NCI-H748 treated with DMSO at 0.1 percent for 48 hours (cell line): ENCODE measurements at regions not wholly inside any gene's neighbourhood (a gene's known extent, or its start where the extent isn't known, plus 50 kb on each side); places are given as distances from the start of the nearest gene placed in this dataset.

Experiments
- DNase-seq: peaks from one replicate; lab custom pipeline; 2025; lab: John Stamatoyannopoulos, UW

DNA sequence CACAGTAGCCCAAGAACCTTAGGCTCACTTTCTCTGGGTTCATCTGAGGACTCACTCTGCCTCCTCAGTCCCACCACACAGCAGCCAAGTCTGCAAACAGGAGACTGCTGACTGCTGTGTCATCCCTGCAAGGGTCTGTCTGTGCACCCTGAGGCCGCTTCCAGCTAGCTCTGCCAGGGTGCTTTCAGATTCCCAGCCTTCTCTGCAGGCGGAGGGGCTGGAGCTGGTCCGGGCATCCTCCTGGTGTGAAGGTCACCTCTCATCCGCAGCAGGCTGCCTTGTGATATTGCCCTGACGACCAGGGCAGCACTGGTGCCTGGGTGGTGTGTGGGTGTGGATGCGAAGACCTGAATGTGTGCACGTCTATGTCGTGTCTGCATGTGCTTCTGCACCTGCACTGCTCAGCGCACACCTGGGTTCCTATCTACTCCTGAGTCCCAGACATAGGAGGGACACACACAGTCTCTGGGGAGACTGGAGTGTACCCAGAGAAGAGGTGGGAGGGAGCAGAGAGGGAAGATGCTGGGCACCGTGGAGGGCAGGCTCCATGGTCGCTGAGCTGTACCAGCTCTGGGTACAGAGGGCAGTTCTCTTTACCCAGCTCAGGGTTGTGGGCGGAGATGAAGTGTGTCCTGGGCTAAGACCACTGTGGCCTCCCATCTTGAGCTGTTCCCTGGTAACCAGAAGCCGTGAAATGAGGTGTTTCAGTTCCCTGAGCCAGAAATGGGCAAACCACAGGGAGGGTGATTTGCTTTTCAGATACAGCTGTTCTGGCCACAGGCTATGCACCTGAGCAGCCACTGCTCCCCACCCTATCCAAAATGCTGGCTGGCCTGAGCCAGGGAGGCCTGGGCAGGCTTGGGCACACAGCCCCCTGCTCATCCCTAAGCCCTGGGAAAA lies 160.9 kb upstream of the CSF3R start:
- no peak for DNase-seq

GRCh38 chr1:36642802-36643201 lies 160.1 kb upstream of the CSF3R start:
- no peak for DNase-seq

DNA sequence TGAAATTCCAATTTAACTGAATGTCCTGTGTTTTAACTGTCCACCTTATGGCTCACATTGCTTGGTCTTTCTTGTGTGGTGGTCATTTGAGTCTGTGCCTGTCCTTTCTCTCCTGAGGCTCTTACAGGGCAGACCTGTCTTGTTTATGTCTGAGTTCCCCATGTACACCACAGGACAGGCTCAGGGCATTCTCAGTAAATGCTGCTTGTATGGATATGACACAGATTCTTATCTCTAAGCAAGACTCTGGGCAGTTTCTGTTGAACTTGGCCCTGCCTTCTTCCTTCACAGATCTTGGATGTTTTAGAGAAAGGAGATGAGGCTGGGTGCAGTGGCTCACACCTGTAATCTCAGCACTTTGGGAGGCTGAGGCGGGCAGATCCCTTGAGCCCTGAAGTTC lies 159.1 kb upstream of the CSF3R start:
- no peak for DNase-seq

DNA sequence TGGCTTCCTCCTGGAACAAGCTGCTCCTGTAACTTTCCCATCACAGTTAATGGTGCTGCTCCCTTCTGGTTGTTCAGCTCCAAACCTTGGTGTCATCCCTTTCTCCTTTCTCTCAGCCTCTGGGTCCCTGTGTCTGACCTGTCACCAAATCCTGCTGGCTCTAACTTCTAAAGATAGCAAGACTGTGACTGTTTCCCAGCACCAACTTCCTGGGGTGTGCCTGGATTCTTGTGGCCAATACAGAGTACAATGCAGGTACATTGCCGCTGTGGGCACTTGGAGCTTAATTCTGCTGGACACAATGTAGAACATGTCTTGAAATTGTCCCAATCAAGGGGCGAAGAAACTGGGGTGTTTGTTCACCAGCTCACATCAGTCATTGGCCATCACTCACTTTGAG lies 156.7 kb upstream of the CSF3R start:
- DNase-seq = no peak

- DNase-seq = no peak
These were observed 155.6 kb upstream of the CSF3R start for GRCh38 chr1:36638268-36638667.

DNA sequence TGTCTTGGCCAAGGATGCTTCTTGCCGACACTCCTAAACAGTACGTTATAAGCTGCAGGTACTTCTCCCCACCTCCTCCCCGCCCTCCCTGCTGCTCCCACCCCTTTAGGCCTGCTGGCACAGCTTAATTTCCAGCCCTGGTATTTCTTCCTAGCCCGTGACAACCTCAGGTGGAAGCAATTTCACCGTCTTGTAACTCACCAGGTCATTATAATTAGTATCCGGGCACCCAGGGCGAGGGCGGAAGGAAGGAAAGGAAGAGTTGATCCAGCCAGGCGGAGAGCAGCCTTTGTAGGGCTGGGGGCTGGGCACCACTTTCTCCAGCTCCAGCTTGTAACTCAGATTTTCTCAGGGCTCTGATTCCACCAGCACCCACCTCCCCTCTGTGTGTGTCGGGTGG lies 153.5 kb upstream of the CSF3R start:
- DNase-seq = no peak

- DNase-seq = no peak
These were observed 152.6 kb upstream of the CSF3R start for GRCh38 chr1:36635284-36635683.

DNA sequence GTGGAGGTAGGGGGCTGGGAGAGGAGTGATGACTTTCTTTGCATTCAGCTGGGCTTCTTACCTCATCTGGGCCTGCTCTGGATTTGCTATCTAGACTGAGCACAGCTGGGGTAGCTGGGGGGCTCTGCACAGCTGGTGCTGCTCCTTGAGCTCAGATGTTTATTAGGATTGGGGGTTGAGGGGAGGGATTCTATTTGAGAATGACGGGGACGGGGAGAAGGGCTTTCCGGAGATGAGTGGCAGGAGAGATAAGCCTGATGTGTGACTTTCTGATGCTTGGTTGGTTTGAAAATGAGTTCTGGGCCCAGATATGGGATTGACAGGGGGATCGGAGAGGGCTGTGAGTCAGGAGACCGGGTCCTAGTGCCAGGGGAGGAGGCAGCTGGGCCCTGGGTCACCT lies 146.1 kb upstream of the CSF3R start:
- DNase-seq = no peak

GRCh38 chr1:36626435-36626834 lies 143.7 kb upstream of the CSF3R start:
- no peak for DNase-seq

DNA sequence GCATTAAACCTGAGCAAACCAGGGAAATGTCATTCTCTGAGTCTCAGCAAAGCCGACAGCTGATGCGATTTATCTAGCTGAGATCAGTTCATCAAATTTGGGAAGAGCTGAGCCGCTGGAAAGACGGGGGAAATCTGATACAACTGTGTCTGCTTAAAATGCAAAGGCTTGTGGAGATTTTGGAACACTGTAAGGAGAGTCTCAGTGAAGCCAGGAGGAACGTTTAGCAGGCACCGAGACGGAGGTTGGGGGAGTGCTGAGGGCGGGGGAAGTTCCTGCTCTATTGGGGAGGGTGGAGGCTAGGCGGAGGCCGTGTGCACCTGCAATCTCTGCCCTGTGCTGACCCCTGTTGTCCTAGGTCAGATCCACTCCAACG lies 143.2 kb upstream of the CSF3R start:
- no peak for DNase-seq

- DNase-seq = no peak
These were observed 142.7 kb upstream of the CSF3R start for GRCh38 chr1:36625253-36625934.

DNA sequence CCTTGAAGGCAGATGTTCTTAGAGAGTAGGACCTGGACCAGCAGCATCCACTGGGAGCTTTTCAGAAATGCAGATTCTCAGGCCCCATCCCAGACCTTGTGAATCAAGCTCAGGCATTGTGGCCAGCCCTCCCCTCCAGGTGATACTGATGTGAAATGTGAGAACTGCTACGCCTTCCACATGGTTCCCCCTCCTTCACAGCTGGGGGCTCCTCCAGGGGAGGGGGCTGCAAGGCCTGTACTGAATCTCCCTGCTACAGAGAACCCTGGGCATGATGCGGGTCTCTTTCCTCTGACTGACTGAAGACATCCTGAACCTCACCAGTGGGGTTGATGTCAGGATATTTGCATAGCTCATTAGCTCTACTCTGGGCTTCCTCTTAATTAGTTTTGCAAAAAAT lies 141.8 kb upstream of the CSF3R start:
- DNase-seq = no peak

- DNase-seq = no peak
These were observed 140.3 kb upstream of the CSF3R start for GRCh38 chr1:36622741-36623648.

DNA sequence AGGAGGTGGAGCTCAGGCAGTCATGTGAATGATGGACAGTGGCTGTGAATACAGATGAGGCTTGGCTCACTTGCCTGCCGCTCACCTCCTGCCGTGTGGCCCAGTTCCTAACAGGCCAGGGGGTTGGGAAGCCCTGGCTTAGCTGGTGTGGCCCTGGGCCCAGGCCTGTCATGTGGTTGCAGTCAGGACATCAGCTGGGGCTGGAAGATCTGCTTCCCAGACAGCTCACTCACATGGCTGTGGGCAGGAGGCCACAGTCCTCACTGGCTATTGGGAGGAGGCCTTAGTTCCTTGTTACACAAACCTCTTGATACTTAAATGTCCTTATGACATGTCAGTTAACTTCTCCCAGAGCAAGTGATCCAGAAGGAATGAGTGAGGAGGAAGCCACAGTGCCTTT lies 138.8 kb upstream of the CSF3R start:
- no peak for DNase-seq

DNA sequence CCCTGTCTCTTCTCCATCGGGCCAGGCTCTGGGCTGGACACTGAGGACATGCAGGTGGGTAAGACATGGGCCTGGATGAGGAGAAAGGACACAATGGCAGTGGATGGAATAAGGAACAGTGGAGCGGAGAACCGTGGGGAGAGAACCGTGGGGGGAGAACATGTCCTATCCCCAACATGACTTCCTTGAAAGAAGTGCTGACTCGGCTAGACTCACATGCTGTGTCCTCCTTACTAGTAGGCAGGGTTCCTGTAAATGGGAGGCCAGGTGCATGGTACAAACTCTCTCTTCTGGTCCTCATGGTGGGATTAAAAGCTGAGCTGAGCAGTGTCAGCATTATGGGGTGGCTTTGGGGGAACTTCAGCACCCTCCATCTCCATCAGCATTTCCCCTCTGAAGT lies 137.4 kb upstream of the CSF3R start:
- DNase-seq = no peak

- no peak for DNase-seq
These were observed 132.3 kb upstream of the CSF3R start for GRCh38 chr1:36614991-36615390.

- DNase-seq = no peak
These were observed 131.9 kb upstream of the CSF3R start for GRCh38 chr1:36614571-36614970.

DNA sequence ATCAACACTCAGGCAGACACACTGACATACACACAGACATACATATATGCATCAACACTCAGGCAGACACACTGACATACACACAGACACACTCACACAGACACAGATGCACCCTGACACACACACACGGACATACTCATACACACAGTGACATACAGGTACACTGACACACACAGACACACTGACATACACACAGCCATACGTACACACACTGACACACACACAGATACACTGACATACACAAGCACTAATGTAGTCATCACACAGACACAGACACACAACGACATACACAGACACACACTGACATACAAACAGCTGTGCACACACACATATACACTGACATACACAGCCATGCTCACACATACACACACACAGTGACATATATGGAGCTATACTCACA lies 131.0 kb upstream of the CSF3R start:
- no peak for DNase-seq

DNA sequence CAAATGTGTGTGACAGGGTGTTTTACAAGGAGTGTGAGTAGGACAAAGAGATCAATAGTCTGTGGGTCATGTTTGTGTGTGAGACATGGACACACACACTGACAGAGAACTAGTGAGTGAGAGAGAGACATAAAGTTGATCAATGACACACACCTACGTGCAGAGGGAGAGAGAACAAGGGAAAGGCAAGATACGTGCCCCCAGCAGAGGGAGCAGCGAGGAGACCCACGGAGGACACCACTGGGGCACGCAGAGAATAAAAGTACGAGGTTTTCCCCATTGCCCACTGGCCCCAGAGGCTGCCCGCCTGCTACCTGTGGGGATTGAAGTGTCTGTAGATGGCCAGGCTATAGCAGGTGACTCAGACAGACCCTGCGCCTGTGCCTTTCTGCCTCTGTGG lies 130.2 kb upstream of the CSF3R start:
- DNase-seq = no peak

GRCh38 chr1:36612121-36612520 lies 129.4 kb upstream of the CSF3R start:
- DNase-seq = no peak

DNA sequence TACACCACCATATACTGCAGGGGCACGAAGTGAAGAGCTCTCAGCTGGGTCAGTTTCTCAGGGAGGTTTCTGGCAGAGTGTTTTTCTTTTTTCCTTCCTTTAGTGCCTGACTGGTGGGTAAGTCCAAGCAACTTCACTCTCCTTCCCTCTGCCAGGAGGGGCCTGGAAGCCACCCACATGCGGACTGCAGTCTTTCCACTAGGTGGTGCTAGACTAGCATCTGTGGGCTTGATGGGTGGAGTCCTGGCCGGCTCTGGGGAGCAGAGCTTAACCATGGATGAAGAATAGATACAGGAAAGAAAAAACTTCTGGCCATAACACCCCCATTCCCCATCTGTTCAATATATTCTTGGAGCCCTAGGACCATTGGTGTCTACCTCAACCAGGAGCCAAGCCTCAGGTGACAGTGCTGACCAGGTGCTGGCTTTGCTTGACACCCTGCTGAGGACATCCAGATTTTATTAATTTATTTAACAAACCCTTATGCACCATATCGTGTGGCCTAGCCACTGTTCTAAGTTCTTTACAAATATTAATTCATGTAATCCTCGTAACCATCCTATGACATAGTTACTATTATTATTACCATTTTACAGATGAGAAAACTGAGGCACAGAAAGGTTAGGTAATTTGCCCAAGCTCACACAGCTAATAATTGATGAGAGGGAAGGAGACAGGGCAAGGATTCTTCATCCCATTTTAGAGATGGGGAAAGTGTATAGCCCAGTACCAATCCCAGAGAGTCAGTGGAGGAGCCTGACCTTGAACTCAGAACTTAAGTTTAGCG lies 126.7 kb upstream of the CSF3R start:
- DNase-seq = peak; percentile 36

DNA sequence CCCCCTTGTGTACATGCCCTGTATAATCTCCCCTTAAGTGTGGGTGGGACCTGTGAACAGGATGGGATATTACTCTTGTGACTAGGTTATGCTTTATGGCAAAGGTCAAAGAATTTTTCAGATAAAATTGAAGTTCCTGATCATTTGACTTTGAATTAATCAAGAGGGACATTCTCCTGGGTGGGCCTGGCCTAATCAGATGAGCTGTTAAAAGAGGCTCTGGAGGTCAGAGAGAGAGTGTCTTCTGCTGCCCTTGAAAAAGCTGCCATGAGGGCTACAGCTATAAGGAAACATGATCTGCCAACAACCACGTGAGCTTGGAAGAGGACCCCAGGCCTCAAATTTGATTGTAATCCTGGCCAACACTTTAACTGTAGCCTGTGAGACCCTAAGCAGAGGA lies 125.6 kb upstream of the CSF3R start:
- DNase-seq = no peak
